ENCODE measurements at regions not wholly inside any gene's neighbourhood (a gene's known extent, or its start where the extent isn't known, plus 50 kb on each side); places are given as distances from the start of the nearest gene placed in this dataset.

- no peak for TF ChIP-seq KDM1A (IDR thresholded peaks at IDR 0.05; ENCODE audit: borderline replicate concordance)
- TF ChIP-seq EP300 (IDR thresholded peaks at IDR 0.05; ENCODE audit: borderline replicate concordance in 1 of 2, control insufficient read depth in 1 of 2, low read depth in 2 of 2, low read length in 2 of 2) = no peak
- no peak for TF ChIP-seq POLR2A (IDR thresholded peaks at IDR 0.05; ENCODE audit: low read depth, low read length)
- no peak for TF ChIP-seq CTCF (IDR thresholded peaks at IDR 0.05 in 2 of 3, conservative IDR thresholded peaks at IDR 0.05 in 1 of 3; ENCODE audit: control insufficient read depth in 2 of 3, extremely low read depth in 1 of 3, insufficient read depth in 1 of 3, low read depth in 3 of 3, low read length in 3 of 3)
- no peak for TF ChIP-seq MYC (IDR thresholded peaks at IDR 0.05; ENCODE audit: insufficient read depth, insufficient read length, insufficient replicate concordance, low read length, severe bottlenecking)
- no peak for TF ChIP-seq NR2C2 (IDR thresholded peaks at IDR 0.05; ENCODE audit: borderline replicate concordance, control insufficient read depth, insufficient read length, low read depth)
- no peak for TF ChIP-seq MAX (IDR thresholded peaks at IDR 0.05; ENCODE audit: low read depth, low read length)
- no peak for TF ChIP-seq FOXM1 (IDR thresholded peaks at IDR 0.05; ENCODE audit: low read depth, low read length)
- no peak for TF ChIP-seq YY1 (IDR thresholded peaks at IDR 0.05; ENCODE audit: low read depth, low read length)
- TF ChIP-seq TCF7 (IDR thresholded peaks at IDR 0.05; ENCODE audit: borderline replicate concordance) = no peak
- TF ChIP-seq ZZZ3 (IDR thresholded peaks at IDR 0.05; ENCODE audit: control insufficient read depth, insufficient read length, low read depth) = no peak
- TF ChIP-seq USF2 (IDR thresholded peaks at IDR 0.05; ENCODE audit: borderline replicate concordance, low read depth, low read length) = no peak
- TF ChIP-seq NFYB (IDR thresholded peaks at IDR 0.05; ENCODE audit: insufficient read depth, low read depth, low read length) = no peak
Measured at GRCh38 chr10:9734218-9734617, 1283.5 kb upstream of the CELF2 start.
